ENCODE measurements at regions not wholly inside any gene's neighbourhood (a gene's known extent, or its start where the extent isn't known, plus 50 kb on each side); places are given as distances from the start of the nearest gene placed in this dataset.

DNA sequence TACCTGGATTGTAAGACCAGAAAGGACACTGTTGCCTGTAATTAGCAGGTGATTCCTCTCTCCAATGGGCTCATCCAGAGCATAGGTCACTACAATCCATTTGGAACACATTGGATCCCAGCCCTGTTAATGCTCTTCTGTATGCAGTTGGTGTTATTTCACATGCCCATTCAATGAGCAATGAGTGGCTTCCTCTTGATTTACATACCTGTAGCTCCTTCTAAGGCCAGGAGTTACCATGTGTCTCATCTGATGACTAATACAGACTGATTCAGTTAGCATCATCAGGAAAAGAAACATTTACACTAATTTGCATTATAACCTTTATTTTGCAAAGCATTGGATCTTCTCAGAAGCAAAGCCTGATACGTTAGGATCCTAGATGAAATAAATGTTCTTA lies 83.1 kb upstream of the NPVF start:
- no peak overlapping the region for H3K4me3 ChIP-seq (ENCODE audit: control insufficient read depth, low read depth, low read length)
- TF ChIP-seq, protein P1, sequence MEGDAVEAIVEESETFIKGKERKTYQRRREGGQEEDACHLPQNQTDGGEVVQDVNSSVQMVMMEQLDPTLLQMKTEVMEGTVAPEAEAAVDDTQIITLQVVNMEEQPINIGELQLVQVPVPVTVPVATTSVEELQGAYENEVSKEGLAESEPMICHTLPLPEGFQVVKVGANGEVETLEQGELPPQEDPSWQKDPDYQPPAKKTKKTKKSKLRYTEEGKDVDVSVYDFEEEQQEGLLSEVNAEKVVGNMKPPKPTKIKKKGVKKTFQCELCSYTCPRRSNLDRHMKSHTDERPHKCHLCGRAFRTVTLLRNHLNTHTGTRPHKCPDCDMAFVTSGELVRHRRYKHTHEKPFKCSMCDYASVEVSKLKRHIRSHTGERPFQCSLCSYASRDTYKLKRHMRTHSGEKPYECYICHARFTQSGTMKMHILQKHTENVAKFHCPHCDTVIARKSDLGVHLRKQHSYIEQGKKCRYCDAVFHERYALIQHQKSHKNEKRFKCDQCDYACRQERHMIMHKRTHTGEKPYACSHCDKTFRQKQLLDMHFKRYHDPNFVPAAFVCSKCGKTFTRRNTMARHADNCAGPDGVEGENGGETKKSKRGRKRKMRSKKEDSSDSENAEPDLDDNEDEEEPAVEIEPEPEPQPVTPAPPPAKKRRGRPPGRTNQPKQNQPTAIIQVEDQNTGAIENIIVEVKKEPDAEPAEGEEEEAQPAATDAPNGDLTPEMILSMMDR (IDR thresholded peaks at IDR 0.05; ENCODE audit: control insufficient read depth, insufficient read depth, low read depth, low read length, missing control alignments), result no peak
- no peak for DNase-seq (ENCODE audit: low read depth)

DNA sequence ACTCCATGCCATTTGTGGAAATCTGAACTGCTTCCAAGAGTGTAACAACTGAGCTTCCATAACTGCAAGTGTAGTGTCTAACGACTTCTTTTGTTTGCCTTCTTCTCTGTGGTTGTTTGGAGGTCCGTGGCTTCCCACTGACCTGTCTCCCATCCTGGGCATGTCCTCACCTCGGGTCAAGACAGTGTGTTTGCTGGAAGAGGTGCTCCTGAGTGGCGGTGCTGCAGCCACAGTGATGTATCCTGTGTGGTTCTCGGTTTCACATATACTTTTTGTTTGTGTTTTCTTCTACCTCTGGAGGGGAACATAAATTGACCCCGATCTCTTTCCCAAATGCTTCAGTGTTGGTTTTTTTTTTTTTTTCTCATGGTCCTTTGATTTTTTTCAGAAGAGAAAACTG lies 84.7 kb upstream of the NPVF start:
- TF ChIP-seq, protein P1 (IDR thresholded peaks at IDR 0.05; ENCODE audit: control insufficient read depth, insufficient read depth, low read depth, low read length, missing control alignments), result no peak
- H3K4me3 ChIP-seq (ENCODE audit: control insufficient read depth, low read depth, low read length), result no peak overlapping the region
- DNase-seq (ENCODE audit: low read depth), result no peak

DNA sequence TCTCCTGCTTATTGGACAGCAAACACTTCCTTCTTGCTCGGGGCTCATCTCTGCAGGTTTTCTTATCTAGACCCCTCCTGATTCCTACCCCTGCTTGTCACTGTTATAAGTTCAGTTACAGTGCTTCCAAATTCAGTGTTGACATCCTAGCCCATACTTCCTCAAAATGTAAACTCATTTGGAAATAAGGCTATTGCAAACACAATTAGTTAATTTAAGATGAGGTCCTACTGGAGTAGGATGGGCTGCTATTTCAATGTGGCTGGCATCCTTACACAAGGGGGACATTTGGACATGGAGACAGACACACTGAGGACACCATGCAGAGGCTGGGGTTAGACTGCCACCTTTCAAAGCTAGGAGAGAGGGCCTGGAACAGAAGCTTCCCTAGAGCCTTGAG lies 85.2 kb upstream of the NPVF start:
- no peak for DNase-seq (ENCODE audit: low read depth)
- TF ChIP-seq, protein P1 (IDR thresholded peaks at IDR 0.05; ENCODE audit: control insufficient read depth, insufficient read depth, low read depth, low read length, missing control alignments), result no peak
- H3K4me3 ChIP-seq (ENCODE audit: control insufficient read depth, low read depth, low read length), result no peak overlapping the region

DNA sequence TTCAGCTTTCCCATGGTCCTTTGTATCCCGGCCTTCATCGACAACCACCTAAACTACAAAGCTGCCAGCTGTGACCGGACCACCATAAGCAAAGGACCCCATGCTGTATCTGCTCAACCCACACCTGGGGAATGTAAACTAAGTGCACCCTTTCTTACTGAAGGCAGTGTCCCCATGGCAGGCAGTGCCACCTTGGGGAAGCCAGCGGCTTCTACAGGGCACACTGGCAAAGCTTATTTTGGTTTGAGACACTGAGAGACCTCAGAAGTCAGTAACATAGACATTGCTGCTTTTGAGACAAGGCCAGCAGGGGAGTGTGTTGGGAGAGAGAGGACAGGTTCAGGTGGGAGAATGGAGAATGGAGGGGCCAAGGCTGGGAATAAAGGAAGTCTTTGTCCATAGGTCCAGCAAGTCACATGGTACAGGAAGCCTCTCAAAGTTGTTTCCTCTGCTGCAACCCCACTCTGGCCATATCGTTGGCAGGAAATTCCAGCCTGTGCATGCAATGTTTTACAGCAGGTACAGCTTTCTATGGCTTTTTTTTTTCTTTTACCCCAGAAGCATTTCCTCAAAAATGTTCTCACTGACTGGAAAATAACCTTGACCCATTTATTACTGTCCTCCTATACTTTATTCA lies 85.9 kb upstream of the NPVF start:
- no peak overlapping the region for H3K4me3 ChIP-seq (ENCODE audit: control insufficient read depth, low read depth, low read length)
- TF ChIP-seq, protein P1 (IDR thresholded peaks at IDR 0.05; ENCODE audit: control insufficient read depth, insufficient read depth, low read depth, low read length, missing control alignments), result no peak
- DNase-seq (ENCODE audit: low read depth), result no peak

DNA sequence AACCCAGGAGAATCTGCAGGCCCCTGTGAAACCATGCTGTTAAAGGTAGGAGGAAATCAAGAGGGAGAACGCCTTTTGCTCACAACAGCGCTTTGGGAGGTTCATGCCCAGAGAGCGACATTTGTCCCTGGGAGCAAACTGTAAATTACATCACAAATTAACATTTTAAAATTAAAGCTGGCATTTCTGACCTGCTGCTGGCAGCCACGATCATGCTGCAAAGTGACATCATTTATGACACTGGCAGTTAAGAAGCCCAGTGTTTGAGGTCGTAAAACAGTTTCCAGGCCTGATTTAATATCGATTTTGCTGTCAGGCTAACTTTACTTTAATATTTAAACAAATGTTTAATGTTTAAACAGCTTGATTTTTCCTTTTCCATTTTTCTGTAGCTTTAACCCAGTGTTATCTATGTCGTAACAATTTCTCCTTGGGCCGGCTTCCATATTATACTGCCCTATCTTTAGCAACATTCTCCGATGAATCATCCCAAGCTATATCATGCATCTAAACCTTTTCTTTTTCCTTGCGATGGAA lies 86.5 kb upstream of the NPVF start:
- TF ChIP-seq, protein P1 (IDR thresholded peaks at IDR 0.05; ENCODE audit: control insufficient read depth, insufficient read depth, low read depth, low read length, missing control alignments), result no peak
- H3K4me3 ChIP-seq (ENCODE audit: control insufficient read depth, low read depth, low read length), result no peak overlapping the region
- no peak for DNase-seq (ENCODE audit: low read depth)

DNA sequence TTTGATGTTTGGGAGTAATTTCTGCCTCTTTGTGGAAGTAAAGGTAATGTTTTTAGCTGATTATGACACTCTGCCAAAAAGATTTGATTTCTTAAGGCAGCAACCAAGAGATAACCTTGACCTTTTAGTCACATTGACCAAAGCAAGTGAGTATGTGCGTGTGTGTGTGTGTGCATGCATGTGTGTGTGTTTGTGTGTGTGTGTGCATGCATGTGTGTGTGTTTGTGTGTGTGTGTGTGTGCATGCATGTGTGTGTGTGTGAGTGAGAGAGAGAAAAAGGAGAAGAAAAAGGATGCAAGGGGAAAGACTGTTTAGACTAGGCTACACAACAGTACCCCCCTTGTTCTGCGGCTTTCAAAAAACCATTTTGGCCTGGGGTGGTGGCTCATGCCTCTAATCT lies 88.1 kb upstream of the NPVF start:
- DNase-seq (ENCODE audit: low read depth), result no peak
- H3K4me3 ChIP-seq (ENCODE audit: control insufficient read depth, low read depth, low read length), result no peak overlapping the region
- TF ChIP-seq, protein P1 (IDR thresholded peaks at IDR 0.05; ENCODE audit: control insufficient read depth, insufficient read depth, low read depth, low read length, missing control alignments), result no peak
